CD14-positive monocyte (primary cell): ENCODE measurements at regions not wholly inside any gene's neighbourhood (a gene's known extent, or its start where the extent isn't known, plus 50 kb on each side); places are given as distances from the start of the nearest gene placed in this dataset.

Experiments
- DNase-seq, 3 donors: peaks; one replicate each; pipeline ENCODE4 v3.0.0-alpha.2; 2011 to 2022
- H2AFZ ChIP-seq: 2 replicates; pipeline ENCODE4 v1.6.0; 2012; ENCODE audit warnings: mild to moderate bottlenecking, low read depth, low read length, inconsistent platforms; ENCODE audit not compliant: insufficient read depth, poor library complexity, severe bottlenecking
- H3K27ac ChIP-seq, 2 donors: 1 replicate in 1 of 2; 2 replicates in 1 of 2; pipeline ENCODE4 v1.5.1; 2012 to 2013; ENCODE audit warnings: low read length in 2 of 2, control low read depth in 1 of 2, inconsistent platforms in 1 of 2, low read depth in 1 of 2, mild to moderate bottlenecking in 1 of 2
- H3K27me3 ChIP-seq, 2 donors: one replicate each; pipeline versions ENCODE4 v1.6.0 to v1.6.1; 2011 to 2013; ENCODE audit warnings: low read length in 2 of 2; ENCODE audit not compliant: control insufficient read depth in 2 of 2, insufficient read depth in 2 of 2
- H3K36me3 ChIP-seq, 2 donors: replicated peaks in 1 of 2; 1 replicate in 1 of 2; 2 replicates in 1 of 2; pipeline versions ENCODE4 v1.5.1 to v1.6.1; 2012 to 2013; ENCODE audit warnings: low read length in 2 of 2, control low read depth in 1 of 2, inconsistent platforms in 1 of 2, mild to moderate bottlenecking in 1 of 2; ENCODE audit not compliant: insufficient read depth in 2 of 2, control insufficient read depth in 1 of 2
- H3K4me1 ChIP-seq, 2 donors: 1 replicate in 1 of 2; 2 replicates in 1 of 2; pipeline versions ENCODE4 v1.5.1 to v1.6.1; 2012 to 2013; ENCODE audit warnings: low read length in 2 of 2, control low read depth in 1 of 2, inconsistent platforms in 1 of 2, mild to moderate bottlenecking in 1 of 2, moderate library complexity in 1 of 2; ENCODE audit not compliant: insufficient read depth in 2 of 2, control insufficient read depth in 1 of 2
- H3K4me2 ChIP-seq: replicated peaks from 2 replicates; pipeline ENCODE3; 2012; ENCODE audit warnings: low read length, moderate library complexity, mild to moderate bottlenecking; ENCODE audit not compliant: poor library complexity, severe bottlenecking; ENCODE audit errors: extremely low read depth
- H3K4me3 ChIP-seq, 3 experiments: fragments of 200-600 bp in 1 of 3; sonication (generic) in 1 of 3; replicated peaks in 1 of 3; 1 replicate in 2 of 3; 2 replicates in 1 of 3; pipeline ENCODE4 v1.5.1; 2011 to 2013; ENCODE audit warnings: low read length in 3 of 3, mild to moderate bottlenecking in 3 of 3, control low read depth in 2 of 3, low read depth in 2 of 3, inconsistent platforms in 1 of 3, moderate library complexity in 1 of 3
- H3K79me2 ChIP-seq: 2 replicates; pipeline ENCODE4 v1.6.0; 2012; ENCODE audit warnings: mild to moderate bottlenecking, control low read depth, inconsistent platforms, low read length, moderate library complexity; ENCODE audit not compliant: insufficient read depth
- H3K9ac ChIP-seq: 2 replicates; pipeline ENCODE4 v1.6.0; 2017; ENCODE audit warnings: low read length, mild to moderate bottlenecking; ENCODE audit not compliant: insufficient read depth, poor library complexity, severe bottlenecking
- H3K9me3 ChIP-seq, 2 donors: replicated peaks in 1 of 2; 1 replicate in 1 of 2; 2 replicates in 1 of 2; pipeline versions ENCODE4 v1.5.1 to v1.6.1; 2012 to 2013; ENCODE audit warnings: low read length in 2 of 2, control low read depth in 1 of 2; ENCODE audit not compliant: control insufficient read depth in 1 of 2, insufficient read depth in 1 of 2
- H4K20me1 ChIP-seq: 2 replicates; pipeline ENCODE4 v1.6.0; 2012; ENCODE audit warnings: mild to moderate bottlenecking, low read length, control low read depth, moderate library complexity; ENCODE audit not compliant: insufficient read depth
- H3K27ac Mint-ChIP-seq, 7 donors: one replicate each; pipeline ENCODE4 v1.8.0; 2020; ENCODE audit warnings: mild to moderate bottlenecking in 7 of 7, mixed read lengths in 7 of 7, moderate library complexity in 6 of 7, inconsistent platforms in 2 of 7
- H3K27me3 Mint-ChIP-seq, 3 donors: one replicate each; pipeline ENCODE4 v1.8.0; 2021 to 2022; ENCODE audit warnings: low read depth in 3 of 3, mild to moderate bottlenecking in 3 of 3, mixed read lengths in 3 of 3, moderate library complexity in 3 of 3, inconsistent platforms in 1 of 3
- H3K36me3 Mint-ChIP-seq, 2 donors: one replicate each; pipeline ENCODE4 v1.8.0; 2020; ENCODE audit warnings: mixed read lengths in 2 of 2, inconsistent platforms in 1 of 2, mild to moderate bottlenecking in 1 of 2
- H3K4me1 Mint-ChIP-seq: one replicate; pipeline ENCODE4 v1.8.0; 2020; ENCODE audit warnings: mild to moderate bottlenecking, mixed read lengths
- H3K4me3 Mint-ChIP-seq, 2 donors: one replicate each; pipeline ENCODE4 v1.8.0; 2020; ENCODE audit warnings: mild to moderate bottlenecking in 2 of 2, mixed read lengths in 2 of 2, moderate library complexity in 1 of 2
- H3K9me3 Mint-ChIP-seq, 7 donors: one replicate each; pipeline ENCODE4 v1.8.0; 2020 to 2022; ENCODE audit warnings: mixed read lengths in 7 of 7, mild to moderate bottlenecking in 6 of 7, moderate library complexity in 6 of 7, inconsistent platforms in 2 of 7
- CTCF ChIP-seq: fragments of 200-600 bp; IDR thresholded peaks from one replicate; pipeline ENCODE4 v1.8.0; 2022; ENCODE audit warnings: antibody characterized with exemption, mild to moderate bottlenecking
- WGBS: methylation state at CpG from one replicate; pipeline ENCODE4 v1.1.5; 2013; ENCODE audit warnings: missing lambda C conversion rate; ENCODE audit not compliant: insufficient coverage; 5-methylcytosine and 5-hydroxymethylcytosine counted together
- intact Hi-C, 2 donors: fragments of 100-400 bp; cut with micrococcal nuclease; formaldehyde crosslinking; loops; one replicate each; pipeline versions ENCODE4 v1.15.0 to v1.15.1; 2023

- H3K36me3 Mint-ChIP-seq = no peaks in the 10 kb centered on the region
- H3K4me2 ChIP-seq = no peak overlapping the region
- no peak overlapping the region for H2AFZ ChIP-seq
- intact Hi-C loops = no loop called here
- no peaks in the 10 kb centered on the region for H3K9me3 Mint-ChIP-seq
- 100% methylated on average over 1 of the region's 2 CpGs for WGBS
- H3K27me3 ChIP-seq = no peaks in the 10 kb centered on the region
- H3K27ac Mint-ChIP-seq = no peak overlapping the region
- no peak overlapping the region for H3K4me3 ChIP-seq
- DNase-seq = no peak
- H3K36me3 ChIP-seq = no peaks in the 10 kb centered on the region
- no peaks in the 10 kb centered on the region for H3K9me3 ChIP-seq
- peaks cover 24 to 41% of the 10 kb centered on the region in 2 donors for H3K4me1 ChIP-seq
- H4K20me1 ChIP-seq = no peaks in the 10 kb centered on the region
- H3K27ac ChIP-seq = no peak overlapping the region
- peaks cover 34% of the 10 kb centered on the region for H3K4me1 Mint-ChIP-seq
- no peaks in the 10 kb centered on the region for H3K79me2 ChIP-seq
- H3K9ac ChIP-seq = no peak overlapping the region
- no peak for TF ChIP-seq CTCF
- H3K27me3 Mint-ChIP-seq = no peaks in the 10 kb centered on the region
- no peak overlapping the region for H3K4me3 Mint-ChIP-seq
Observed at GRCh38 chr7:7118822-7119221, 63.5 kb upstream of the C1GALT1 start.

GRCh38 chr7:7119729-7120128 is 62.6 kb upstream of the C1GALT1 start:
- H3K27me3 ChIP-seq = no peaks in the 10 kb centered on the region
- H3K9me3 ChIP-seq = no peaks in the 10 kb centered on the region
- no peak overlapping the region for H3K9ac ChIP-seq
- H3K36me3 ChIP-seq = no peaks in the 10 kb centered on the region
- no peaks in the 10 kb centered on the region for H4K20me1 ChIP-seq
- H3K79me2 ChIP-seq = no peaks in the 10 kb centered on the region
- intact Hi-C loops = loop anchor here in 1 of 2 donors (5.0 kb wide), 1 partner anchor 63 kb away; the partner anchor contains the start of gene C1GALT1
- H3K27ac ChIP-seq = no peak overlapping the region
- Mint-ChIP-seq H3K4me1 (peaks cover 32% of the 10 kb centered on the region), H3K4me3 (no peak overlapping the region), H3K27me3 (no peaks in the 10 kb centered on the region), H3K36me3 (no peaks in the 10 kb centered on the region), H3K9me3 (no peaks in the 10 kb centered on the region), H3K27ac (no peak overlapping the region)
- H3K4me3 ChIP-seq = no peak overlapping the region
- peaks cover 30 to 42% of the 10 kb centered on the region in 2 donors for H3K4me1 ChIP-seq
- DNase-seq = no peak
- no peak for TF ChIP-seq CTCF
- H3K4me2 ChIP-seq = no peak overlapping the region
- no peak overlapping the region for H2AFZ ChIP-seq
